ENCODE measurements at regions not wholly inside any gene's neighbourhood (a gene's known extent, or its start where the extent isn't known, plus 50 kb on each side); places are given as distances from the start of the nearest gene placed in this dataset.

GRCh38 chr18:57969824-57970223, 74.2 kb upstream of the NEDD4L start:
- TF ChIP-seq CTCF (conservative IDR thresholded peaks at IDR 0.05; ENCODE audit: low read depth, low read length) (no peak), EZH2 (IDR thresholded peaks at IDR 0.05; ENCODE audit: borderline replicate concordance, low read depth, low read length, poor library complexity, severe bottlenecking) (no peak)

All from A673 (cell line).